ENCODE measurements at regions not wholly inside any gene's neighbourhood (a gene's known extent, or its start where the extent isn't known, plus 50 kb on each side); places are given as distances from the start of the nearest gene placed in this dataset.
"Not testable (repeated sequence)": the region's sequence is repeated elsewhere in the genome, so short reads cannot be mapped to it uniquely, and the experiment has no call there.

DNA sequence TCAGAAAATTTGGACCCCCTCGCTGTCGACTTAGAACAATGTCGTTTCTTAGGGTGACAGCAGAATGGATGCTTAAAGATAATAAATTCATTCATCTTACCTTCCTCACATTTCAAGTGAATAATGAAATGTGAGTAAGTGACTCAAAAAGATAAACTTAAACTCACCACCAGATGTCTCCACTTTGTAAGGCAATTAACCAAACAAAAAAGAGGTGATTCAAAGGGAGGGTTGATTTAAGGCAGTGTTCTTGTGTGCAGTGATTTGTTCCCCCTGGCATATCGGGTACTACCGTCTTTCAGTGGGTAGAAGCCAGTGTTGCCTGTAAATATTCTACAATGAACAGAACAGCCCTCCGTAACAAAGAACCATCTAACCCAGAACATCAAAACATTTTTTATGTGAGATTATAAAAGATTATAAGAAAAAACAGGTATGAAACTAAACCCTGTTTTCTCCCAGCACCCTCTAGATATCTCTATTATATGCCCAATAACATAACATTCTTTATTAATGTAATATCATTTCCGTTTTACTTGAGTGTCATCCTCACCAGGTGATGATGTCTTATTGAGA lies 589.7 kb downstream of the CBLN4 start:
- TF ChIP-seq, protein P1, sequence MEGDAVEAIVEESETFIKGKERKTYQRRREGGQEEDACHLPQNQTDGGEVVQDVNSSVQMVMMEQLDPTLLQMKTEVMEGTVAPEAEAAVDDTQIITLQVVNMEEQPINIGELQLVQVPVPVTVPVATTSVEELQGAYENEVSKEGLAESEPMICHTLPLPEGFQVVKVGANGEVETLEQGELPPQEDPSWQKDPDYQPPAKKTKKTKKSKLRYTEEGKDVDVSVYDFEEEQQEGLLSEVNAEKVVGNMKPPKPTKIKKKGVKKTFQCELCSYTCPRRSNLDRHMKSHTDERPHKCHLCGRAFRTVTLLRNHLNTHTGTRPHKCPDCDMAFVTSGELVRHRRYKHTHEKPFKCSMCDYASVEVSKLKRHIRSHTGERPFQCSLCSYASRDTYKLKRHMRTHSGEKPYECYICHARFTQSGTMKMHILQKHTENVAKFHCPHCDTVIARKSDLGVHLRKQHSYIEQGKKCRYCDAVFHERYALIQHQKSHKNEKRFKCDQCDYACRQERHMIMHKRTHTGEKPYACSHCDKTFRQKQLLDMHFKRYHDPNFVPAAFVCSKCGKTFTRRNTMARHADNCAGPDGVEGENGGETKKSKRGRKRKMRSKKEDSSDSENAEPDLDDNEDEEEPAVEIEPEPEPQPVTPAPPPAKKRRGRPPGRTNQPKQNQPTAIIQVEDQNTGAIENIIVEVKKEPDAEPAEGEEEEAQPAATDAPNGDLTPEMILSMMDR (IDR thresholded peaks at IDR 0.05; ENCODE audit: insufficient read depth, low read depth, low read length, missing control alignments) = peak; percentile 53
- peak; percentile 65 for DNase-seq (ENCODE audit: low read depth)
- H3K4me3 ChIP-seq (ENCODE audit: low read length) = no peak overlapping the region

DNA sequence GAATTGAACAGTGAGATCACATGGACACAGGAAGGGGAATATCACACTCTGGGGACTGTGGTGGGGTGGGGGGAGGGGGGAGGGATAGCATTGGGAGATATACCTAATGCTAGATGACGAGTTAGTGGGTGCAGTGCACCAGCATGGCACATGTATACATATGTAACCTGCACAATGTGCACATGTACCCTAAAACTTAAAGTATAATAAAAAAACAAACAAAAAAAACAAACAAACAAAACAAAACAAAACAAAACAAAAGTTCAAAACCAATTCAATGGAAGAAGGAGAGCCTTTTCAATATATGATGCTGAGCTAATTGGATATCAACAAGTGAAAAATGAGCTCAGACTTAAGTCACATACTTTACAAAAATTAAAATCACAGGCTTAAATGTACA lies 592.8 kb downstream of the CBLN4 start:
- not testable (repeated sequence) for H3K4me3 ChIP-seq (ENCODE audit: low read length); DNase-seq (ENCODE audit: low read depth)

DNA sequence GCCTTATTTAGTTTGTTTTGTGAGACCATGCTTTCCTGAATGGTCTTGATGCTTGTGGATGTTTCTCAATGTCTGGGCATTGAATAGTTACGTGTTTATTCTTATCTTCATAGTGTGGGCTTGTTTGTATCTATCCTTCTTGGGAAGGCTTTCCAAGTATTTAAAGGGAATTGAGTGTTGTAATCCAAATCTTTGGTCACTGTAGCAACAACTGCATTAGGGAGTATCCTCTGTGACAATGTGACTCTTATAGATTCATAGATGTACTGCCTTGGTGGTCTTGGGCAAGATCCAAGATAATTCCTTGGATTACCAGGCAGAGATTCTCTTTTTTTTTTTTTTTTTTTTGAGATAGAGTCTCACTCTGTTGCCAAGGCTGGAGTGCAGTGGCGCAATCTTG lies 598.4 kb downstream of the CBLN4 start:
- DNase-seq (ENCODE audit: low read depth) = no peak
- TF ChIP-seq, protein P1 (IDR thresholded peaks at IDR 0.05; ENCODE audit: insufficient read depth, low read depth, low read length, missing control alignments) = no peak
- no peak overlapping the region for H3K4me3 ChIP-seq (ENCODE audit: low read length)

DNA sequence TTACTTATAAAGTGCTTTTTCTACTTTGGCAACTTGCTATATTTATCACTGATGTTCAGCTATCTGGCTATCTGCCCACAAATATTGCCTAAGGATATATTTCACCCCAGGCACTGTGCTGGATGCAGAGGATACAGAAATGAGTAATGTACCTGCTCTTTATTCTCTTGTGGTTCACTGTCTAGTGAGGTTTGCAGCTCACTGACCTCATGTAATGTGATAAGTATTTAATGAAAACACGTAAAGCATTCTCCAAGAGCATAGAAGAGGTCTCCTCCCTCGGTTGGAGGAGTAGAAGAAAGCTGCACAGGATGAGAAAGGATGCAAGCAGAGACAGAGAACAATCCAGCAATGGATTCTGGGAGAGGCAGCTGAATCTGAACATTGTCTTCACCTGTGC lies 610.7 kb downstream of the CBLN4 start:
- no peak overlapping the region for H3K4me3 ChIP-seq (ENCODE audit: low read length)
- peak; percentile 17 for DNase-seq (ENCODE audit: low read depth)
- TF ChIP-seq, protein P1 (IDR thresholded peaks at IDR 0.05; ENCODE audit: insufficient read depth, low read depth, low read length, missing control alignments) = no peak

DNA sequence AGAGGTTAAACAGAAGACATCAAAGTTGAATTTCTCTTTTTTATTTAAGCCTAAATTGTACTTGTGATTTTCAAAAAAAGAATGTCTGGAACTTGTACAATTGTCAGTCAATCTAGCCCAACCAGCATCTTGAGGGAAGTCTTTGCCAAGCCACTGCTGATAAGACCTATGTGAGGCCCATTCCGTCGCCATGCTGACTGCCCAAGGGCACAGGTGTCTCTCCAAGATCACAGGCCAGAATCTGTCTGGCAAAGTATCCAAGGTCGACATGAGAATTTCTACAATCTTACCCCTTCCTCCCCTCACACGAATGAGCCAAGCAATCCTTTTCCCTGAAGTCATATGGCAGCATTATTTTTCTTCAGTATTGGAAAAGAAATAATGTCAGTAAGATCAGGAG lies 614.5 kb downstream of the CBLN4 start:
- no peak overlapping the region for H3K4me3 ChIP-seq (ENCODE audit: low read length)
- no peak for DNase-seq (ENCODE audit: low read depth)
- TF ChIP-seq, protein P1 (IDR thresholded peaks at IDR 0.05; ENCODE audit: insufficient read depth, low read depth, low read length, missing control alignments) = no peak

DNA sequence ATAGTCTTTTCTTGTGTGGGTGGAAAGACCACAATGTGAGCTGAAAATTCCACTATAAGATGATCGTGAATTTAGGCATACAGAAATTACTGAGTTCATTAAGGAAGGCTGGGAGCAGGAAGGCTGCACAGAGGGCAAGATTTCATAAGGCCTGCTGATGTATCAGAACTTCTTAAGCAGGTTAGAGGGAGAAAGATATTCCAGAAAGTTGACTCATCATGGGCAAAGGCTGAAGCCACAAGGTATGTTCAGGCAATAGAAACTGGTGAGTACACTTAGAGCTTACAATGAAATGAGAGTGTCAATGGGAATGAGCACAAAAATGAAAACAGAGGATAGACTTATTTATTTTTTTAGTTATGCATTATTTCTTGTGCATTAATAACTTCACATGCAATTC lies 618.6 kb downstream of the CBLN4 start:
- H3K4me3 ChIP-seq (ENCODE audit: low read length) = no peak overlapping the region
- TF ChIP-seq, protein P1 (IDR thresholded peaks at IDR 0.05; ENCODE audit: insufficient read depth, low read depth, low read length, missing control alignments) = no peak
- peak; percentile 79 for DNase-seq (ENCODE audit: low read depth)

DNA sequence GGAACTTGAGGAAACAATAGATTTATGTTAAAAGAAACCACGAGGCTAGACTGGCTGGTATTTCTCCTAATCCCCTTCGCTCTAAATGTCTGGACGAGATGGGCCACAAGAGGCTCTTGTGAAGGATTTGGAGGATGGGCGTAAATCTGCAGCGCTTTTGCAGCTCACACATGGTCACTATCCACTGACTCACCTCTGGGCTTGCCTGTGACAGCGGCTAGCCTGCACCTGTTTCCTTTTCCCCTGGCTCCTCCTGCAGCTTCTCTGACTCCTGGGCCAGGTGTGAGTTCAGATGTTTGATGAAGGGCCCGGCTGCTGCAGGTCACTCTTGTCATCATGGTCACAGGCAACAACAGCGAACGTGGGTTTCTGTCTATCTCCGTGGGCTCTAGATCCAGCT lies 629.4 kb downstream of the CBLN4 start:
- H3K4me3 ChIP-seq (ENCODE audit: low read length) = no peak overlapping the region
- no peak for DNase-seq (ENCODE audit: low read depth)
- TF ChIP-seq, protein P1 (IDR thresholded peaks at IDR 0.05; ENCODE audit: insufficient read depth, low read depth, low read length, missing control alignments) = no peak
